ENCODE measurements at regions not wholly inside any gene's neighbourhood (a gene's known extent, or its start where the extent isn't known, plus 50 kb on each side); places are given as distances from the start of the nearest gene placed in this dataset.
"Not testable (repeated sequence)": the region's sequence is repeated elsewhere in the genome, so short reads cannot be mapped to it uniquely, and the experiment has no call there.

DNA sequence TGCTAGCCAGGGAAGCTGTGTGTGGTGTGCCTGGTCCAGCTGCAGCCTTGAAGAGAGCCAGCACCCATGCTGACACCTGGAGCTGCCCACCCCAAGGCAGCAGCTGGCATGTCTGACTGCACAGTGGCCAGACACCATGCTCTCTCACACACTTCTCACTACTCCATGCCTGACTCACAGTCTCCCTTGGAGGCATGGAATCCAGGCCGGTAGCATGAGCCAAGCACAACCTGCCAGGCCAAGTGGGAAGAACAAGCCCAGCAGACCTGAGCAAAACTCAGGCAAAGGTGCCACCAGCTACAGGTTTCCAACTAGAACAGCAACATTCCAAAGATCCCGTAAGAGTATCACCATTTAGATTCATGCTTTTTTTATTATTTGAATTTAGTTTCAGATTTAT lies 625.3 kb upstream of the LRRTM4 start:
- DNase-seq (ENCODE audit: low read depth), result no peak
- H3K27me3 ChIP-seq (replicated peaks; ENCODE audit: control insufficient read depth, insufficient read depth, low read length), result no peaks in the 10 kb centered on the region
- no peaks in the 10 kb centered on the region for H3K9me3 ChIP-seq (ENCODE audit: control insufficient read depth, low read length)
- no peaks in the 10 kb centered on the region for H3K36me3 ChIP-seq (ENCODE audit: control insufficient read depth, insufficient read depth, low read length, severe bottlenecking)
- no peaks in the 10 kb centered on the region for H3K4me1 ChIP-seq (ENCODE audit: control insufficient read depth, insufficient read depth, low read length)
- H3K9ac ChIP-seq (ENCODE audit: low read length), result no peak overlapping the region
- H3K4me3 ChIP-seq (ENCODE audit: low read length), result no peak overlapping the region

DNA sequence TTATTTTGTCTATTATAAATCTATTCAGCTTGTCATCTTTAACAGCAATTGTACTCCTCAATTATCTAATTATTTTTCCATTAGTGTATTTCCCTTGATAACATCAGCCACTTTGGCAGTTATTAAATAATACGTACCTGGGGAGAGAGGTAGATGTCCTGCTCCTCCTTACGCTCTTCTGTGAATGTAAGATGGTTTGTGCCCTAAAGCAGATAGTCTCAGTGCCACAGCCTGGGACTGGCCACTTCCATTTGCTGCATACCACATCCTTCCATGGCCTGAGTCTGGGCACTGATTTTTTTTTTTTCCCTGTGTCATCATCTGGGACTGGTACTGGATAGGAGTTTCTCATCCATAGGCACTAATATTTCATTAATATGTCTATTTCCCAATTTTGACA lies 632.4 kb upstream of the LRRTM4 start:
- H3K9me3 ChIP-seq (ENCODE audit: control insufficient read depth, low read length), result no peaks in the 10 kb centered on the region
- DNase-seq (ENCODE audit: low read depth), result no peak
- no peaks in the 10 kb centered on the region for H3K4me1 ChIP-seq (ENCODE audit: control insufficient read depth, insufficient read depth, low read length)
- no peak overlapping the region for H3K9ac ChIP-seq (ENCODE audit: low read length)
- H3K27me3 ChIP-seq (replicated peaks; ENCODE audit: control insufficient read depth, insufficient read depth, low read length), result no peaks in the 10 kb centered on the region
- no peak overlapping the region for H3K4me3 ChIP-seq (ENCODE audit: low read length)
- H3K36me3 ChIP-seq (ENCODE audit: control insufficient read depth, insufficient read depth, low read length, severe bottlenecking), result no peaks in the 10 kb centered on the region

DNA sequence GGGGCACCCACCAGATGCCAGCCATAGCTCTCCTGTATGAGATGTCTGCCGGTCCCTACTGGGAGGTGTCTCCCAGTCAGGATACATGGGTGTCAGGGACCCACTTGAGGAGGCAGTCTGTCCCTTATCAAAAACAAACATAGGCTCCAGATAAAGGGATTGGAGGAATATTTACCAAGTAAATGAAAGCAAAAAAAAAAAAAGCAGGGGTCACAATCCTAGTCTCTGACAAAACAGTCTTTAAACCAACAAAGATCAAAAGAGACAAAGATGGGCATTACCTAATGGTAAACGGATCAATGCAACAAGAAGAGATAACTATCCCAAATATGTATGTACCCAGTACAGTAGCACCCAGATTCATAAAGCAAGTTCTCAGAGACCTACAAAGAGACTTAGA lies 640.0 kb upstream of the LRRTM4 start:
- Histone ChIP-seq H3K4me3 (ENCODE audit: low read length) (no peak overlapping the region), H3K36me3 (ENCODE audit: control insufficient read depth, insufficient read depth, low read length, severe bottlenecking) (no peaks in the 10 kb centered on the region), H3K9me3 (ENCODE audit: control insufficient read depth, low read length) (no peaks in the 10 kb centered on the region), H3K4me1 (ENCODE audit: control insufficient read depth, insufficient read depth, low read length) (no peaks in the 10 kb centered on the region), H3K27me3 (replicated peaks; ENCODE audit: control insufficient read depth, insufficient read depth, low read length) (no peaks in the 10 kb centered on the region), H3K9ac (ENCODE audit: low read length) (no peak overlapping the region)
- DNase-seq (ENCODE audit: low read depth), result no peak

DNA sequence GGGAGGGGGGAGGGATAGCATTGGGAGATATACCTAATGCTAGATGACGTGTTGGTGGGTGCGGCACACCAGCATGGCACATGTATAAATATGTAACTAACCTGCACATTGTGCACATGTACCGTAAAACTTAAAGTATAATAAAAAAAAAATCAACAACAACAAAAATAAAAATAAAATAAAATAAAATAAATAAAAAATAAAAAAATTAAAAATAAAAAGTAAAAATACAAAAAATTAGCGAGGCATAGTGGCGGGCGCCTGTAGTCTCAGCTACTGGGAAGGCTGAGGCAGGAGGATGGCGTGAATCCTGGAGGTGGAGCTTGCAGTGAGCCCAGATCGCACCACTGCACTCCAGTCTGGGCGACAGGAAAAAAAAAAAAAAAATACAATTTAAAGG lies 650.0 kb upstream of the LRRTM4 start:
- H3K9ac ChIP-seq (ENCODE audit: low read length); H3K9me3 ChIP-seq (ENCODE audit: control insufficient read depth, low read length); DNase-seq (ENCODE audit: low read depth); H3K4me1 ChIP-seq (ENCODE audit: control insufficient read depth, insufficient read depth, low read length); H3K4me3 ChIP-seq (ENCODE audit: low read length); H3K27me3 ChIP-seq (replicated peaks; ENCODE audit: control insufficient read depth, insufficient read depth, low read length); H3K36me3 ChIP-seq (ENCODE audit: control insufficient read depth, insufficient read depth, low read length, severe bottlenecking): not testable (repeated sequence)

DNA sequence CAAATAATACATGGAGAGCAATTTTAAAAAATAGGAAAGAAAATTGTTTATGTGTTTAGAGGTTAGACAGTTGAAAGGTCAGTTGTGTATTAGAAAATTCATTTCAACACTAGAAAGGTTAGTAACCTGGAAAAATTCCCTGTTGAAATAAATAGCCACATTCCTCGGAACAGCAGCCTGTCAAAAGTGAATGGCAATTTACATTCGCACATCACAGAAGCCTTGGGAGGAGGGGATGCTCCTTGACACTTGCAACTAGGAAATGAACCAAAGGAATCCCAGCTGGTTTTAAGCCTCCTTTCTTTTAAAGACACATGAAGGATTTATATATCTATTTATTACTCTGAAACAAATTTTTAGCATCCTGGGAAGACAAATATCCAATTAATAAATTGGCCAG lies 653.5 kb upstream of the LRRTM4 start:
- no peak for DNase-seq (ENCODE audit: low read depth)
- no peak overlapping the region for H3K9ac ChIP-seq (ENCODE audit: low read length)
- no peak overlapping the region for H3K4me3 ChIP-seq (ENCODE audit: low read length)
- no peaks in the 10 kb centered on the region for H3K4me1 ChIP-seq (ENCODE audit: control insufficient read depth, insufficient read depth, low read length)
- no peaks in the 10 kb centered on the region for H3K27me3 ChIP-seq (replicated peaks; ENCODE audit: control insufficient read depth, insufficient read depth, low read length)
- no peaks in the 10 kb centered on the region for H3K9me3 ChIP-seq (ENCODE audit: control insufficient read depth, low read length)
- no peaks in the 10 kb centered on the region for H3K36me3 ChIP-seq (ENCODE audit: control insufficient read depth, insufficient read depth, low read length, severe bottlenecking)

DNA sequence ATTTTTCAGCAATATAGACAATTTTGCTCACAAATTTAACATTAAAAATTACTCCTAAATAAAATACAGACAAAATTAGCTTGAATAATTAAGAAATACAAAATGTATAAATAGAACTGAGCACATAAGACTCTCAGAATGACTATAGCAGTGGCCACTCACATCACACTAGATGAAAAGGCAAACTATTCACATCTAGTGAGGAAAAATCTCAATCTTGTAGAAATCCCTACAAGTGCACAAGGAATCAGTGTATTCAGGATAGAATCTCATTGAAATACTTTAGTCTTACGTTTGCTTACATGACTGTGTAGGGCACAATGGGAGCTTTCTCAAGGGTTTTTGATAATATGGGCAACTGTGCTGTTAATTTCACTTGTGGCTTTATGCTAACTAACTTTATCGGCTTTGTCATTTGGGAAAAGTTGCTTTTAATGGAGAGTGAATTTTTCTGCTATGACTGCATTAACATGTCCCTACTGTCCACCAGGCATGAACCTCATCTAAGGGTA lies 678.9 kb upstream of the LRRTM4 start:
- no peaks in the 10 kb centered on the region for H3K4me1 ChIP-seq (ENCODE audit: control insufficient read depth, insufficient read depth, low read length)
- DNase-seq (ENCODE audit: low read depth), result no peak
- no peak overlapping the region for H3K4me3 ChIP-seq (ENCODE audit: low read length)
- H3K27me3 ChIP-seq (replicated peaks; ENCODE audit: control insufficient read depth, insufficient read depth, low read length), result no peaks in the 10 kb centered on the region
- no peaks in the 10 kb centered on the region for H3K36me3 ChIP-seq (ENCODE audit: control insufficient read depth, insufficient read depth, low read length, severe bottlenecking)
- H3K9ac ChIP-seq (ENCODE audit: low read length), result no peak overlapping the region
- no peaks in the 10 kb centered on the region for H3K9me3 ChIP-seq (ENCODE audit: control insufficient read depth, low read length)

DNA sequence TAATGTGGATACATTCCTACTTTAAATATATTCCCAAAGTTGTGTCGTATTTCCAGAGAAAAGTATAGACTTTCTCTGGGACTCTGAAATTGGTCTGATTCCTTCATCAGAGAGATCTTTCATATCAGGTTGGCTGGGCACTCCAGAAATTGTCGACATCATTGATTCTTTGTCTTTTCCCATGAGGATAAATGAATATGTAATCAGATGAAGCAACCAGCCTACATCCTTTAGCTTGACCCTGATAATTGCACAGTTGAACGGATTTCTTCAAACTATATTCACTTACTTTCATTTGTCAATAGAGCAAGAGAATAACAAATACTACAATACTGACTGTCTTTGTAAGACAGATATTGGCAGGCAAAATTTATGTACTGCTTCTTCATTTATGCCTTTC lies 680.2 kb upstream of the LRRTM4 start:
- Histone ChIP-seq H3K36me3 (ENCODE audit: control insufficient read depth, insufficient read depth, low read length, severe bottlenecking) (no peaks in the 10 kb centered on the region), H3K27me3 (replicated peaks; ENCODE audit: control insufficient read depth, insufficient read depth, low read length) (no peaks in the 10 kb centered on the region), H3K9ac (ENCODE audit: low read length) (no peak overlapping the region), H3K9me3 (ENCODE audit: control insufficient read depth, low read length) (no peaks in the 10 kb centered on the region), H3K4me3 (ENCODE audit: low read length) (no peak overlapping the region), H3K4me1 (ENCODE audit: control insufficient read depth, insufficient read depth, low read length) (no peaks in the 10 kb centered on the region)
- no peak for DNase-seq (ENCODE audit: low read depth)

DNA sequence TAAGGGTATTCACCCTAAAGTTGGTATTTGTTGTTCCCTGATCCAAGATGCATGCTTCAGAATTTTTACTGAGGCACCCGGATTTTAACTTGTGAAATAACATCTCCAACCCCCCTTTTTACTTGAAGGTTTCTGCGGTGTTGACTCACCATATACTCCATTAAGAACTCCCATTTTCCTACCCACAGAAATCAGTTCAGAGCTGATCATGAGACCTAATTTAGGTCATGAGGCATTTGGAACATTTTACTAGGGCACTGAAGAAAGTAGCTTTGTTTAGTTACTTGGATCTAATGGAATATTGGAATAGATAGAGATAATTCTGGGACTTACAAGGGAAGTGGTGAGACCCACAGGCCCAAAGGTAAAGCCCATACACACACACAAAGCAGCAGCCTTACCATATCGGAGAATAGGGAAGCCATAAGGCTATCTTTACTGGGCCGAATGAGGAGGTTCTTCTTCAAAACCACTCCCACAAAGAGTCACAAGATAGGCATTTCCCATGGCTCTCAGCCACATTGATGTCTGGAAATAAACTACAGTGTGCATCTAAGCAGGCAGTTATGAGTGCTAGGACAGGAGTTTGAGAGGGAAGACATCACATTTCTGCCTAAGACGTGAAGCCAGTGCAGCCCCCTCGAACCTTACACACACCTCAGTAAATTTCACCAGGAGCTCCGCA lies 681.0 kb upstream of the LRRTM4 start:
- DNase-seq (ENCODE audit: low read depth), result no peak
- no peak overlapping the region for H3K9ac ChIP-seq (ENCODE audit: low read length)
- H3K27me3 ChIP-seq (replicated peaks; ENCODE audit: control insufficient read depth, insufficient read depth, low read length), result no peaks in the 10 kb centered on the region
- no peak overlapping the region for H3K4me3 ChIP-seq (ENCODE audit: low read length)
- H3K4me1 ChIP-seq (ENCODE audit: control insufficient read depth, insufficient read depth, low read length), result no peaks in the 10 kb centered on the region
- H3K9me3 ChIP-seq (ENCODE audit: control insufficient read depth, low read length), result no peaks in the 10 kb centered on the region
- H3K36me3 ChIP-seq (ENCODE audit: control insufficient read depth, insufficient read depth, low read length, severe bottlenecking), result no peaks in the 10 kb centered on the region

DNA sequence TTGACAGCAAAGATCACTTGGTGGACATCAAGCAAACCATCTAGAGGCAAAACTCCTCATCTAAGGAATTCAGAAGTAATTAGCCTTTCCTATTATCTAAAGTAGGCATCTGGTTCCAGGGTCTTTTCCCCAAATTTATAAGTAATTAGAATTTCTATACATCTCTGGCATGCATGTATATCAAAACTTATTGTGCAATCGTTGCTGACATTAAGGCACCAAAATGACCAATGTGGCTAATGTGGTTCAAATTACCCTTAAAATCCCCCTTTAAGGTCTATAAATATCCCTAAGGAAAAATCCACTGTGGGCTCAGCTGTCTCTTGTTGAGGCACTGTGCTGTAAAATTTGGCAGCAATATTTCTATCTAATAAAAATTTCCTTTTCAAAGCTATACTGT lies 695.9 kb upstream of the LRRTM4 start:
- no peaks in the 10 kb centered on the region for H3K4me1 ChIP-seq (ENCODE audit: control insufficient read depth, insufficient read depth, low read length)
- no peak overlapping the region for H3K9ac ChIP-seq (ENCODE audit: low read length)
- H3K9me3 ChIP-seq (ENCODE audit: control insufficient read depth, low read length), result no peaks in the 10 kb centered on the region
- no peaks in the 10 kb centered on the region for H3K27me3 ChIP-seq (replicated peaks; ENCODE audit: control insufficient read depth, insufficient read depth, low read length)
- DNase-seq (ENCODE audit: low read depth), result no peak
- H3K36me3 ChIP-seq (ENCODE audit: control insufficient read depth, insufficient read depth, low read length, severe bottlenecking), result no peaks in the 10 kb centered on the region
- no peak overlapping the region for H3K4me3 ChIP-seq (ENCODE audit: low read length)

DNA sequence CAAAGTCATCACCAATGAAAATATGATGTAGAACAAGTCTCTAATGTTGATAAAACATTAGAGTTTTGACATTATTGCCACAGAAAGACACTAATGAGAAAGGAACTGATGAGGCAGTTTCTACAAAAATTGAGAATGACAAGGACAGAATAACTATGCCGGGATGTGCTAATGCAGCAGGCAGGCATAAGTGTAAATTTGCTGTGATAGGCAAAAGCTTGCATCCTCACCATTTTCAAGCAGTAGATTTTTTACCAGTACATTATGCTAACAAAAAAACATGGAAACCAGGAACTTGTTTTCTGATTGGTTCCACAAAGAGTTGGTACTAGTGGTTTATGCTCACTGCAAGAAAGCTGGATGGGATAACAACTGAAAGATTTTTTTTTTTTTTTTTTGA lies 715.5 kb upstream of the LRRTM4 start:
- DNase-seq (ENCODE audit: low read depth), result no peak
- no peaks in the 10 kb centered on the region for H3K36me3 ChIP-seq (ENCODE audit: control insufficient read depth, insufficient read depth, low read length, severe bottlenecking)
- no peaks in the 10 kb centered on the region for H3K27me3 ChIP-seq (replicated peaks; ENCODE audit: control insufficient read depth, insufficient read depth, low read length)
- no peaks in the 10 kb centered on the region for H3K4me1 ChIP-seq (ENCODE audit: control insufficient read depth, insufficient read depth, low read length)
- no peak overlapping the region for H3K4me3 ChIP-seq (ENCODE audit: low read length)
- H3K9ac ChIP-seq (ENCODE audit: low read length), result no peak overlapping the region
- H3K9me3 ChIP-seq (ENCODE audit: control insufficient read depth, low read length), result no peaks in the 10 kb centered on the region

DNA sequence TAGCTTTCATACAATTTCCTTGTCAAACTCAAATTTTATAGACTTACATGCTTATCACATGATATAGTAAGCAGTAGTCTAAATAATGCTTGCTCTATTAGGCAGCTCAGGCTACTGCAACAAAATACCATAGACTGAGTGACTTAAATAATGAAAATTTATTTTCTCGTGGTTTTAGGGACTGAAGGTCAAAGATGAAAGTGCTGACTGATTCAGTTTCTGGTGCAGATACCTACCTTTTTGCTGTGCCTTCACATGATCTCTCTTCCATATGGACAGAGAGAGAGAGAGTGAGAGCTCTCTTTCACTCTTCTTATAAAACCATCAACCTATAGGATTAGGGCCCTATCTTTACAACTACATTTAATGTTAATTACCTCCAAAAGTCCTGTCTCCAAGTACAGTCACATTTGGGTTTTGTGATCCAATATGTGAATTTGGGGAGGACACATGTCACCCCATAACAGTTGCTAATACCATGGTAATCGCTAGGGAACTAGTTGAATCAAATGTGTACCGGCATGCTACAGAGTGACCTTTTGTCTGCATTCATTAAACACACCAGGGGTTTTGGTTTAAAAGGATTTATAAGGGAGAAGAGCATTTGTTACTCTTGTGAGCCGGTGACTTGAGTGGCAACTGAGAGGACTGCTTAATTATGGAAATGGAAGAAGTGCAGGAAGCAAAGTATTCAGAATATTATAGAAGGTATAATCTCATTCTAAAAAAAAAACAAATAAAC lies 723.4 kb upstream of the LRRTM4 start:
- no peak overlapping the region for H3K9ac ChIP-seq (ENCODE audit: low read length)
- H3K27me3 ChIP-seq (replicated peaks; ENCODE audit: control insufficient read depth, insufficient read depth, low read length), result no peaks in the 10 kb centered on the region
- no peak overlapping the region for H3K4me3 ChIP-seq (ENCODE audit: low read length)
- no peaks in the 10 kb centered on the region for H3K36me3 ChIP-seq (ENCODE audit: control insufficient read depth, insufficient read depth, low read length, severe bottlenecking)
- peaks cover 3% of the 10 kb centered on the region for H3K9me3 ChIP-seq (ENCODE audit: control insufficient read depth, low read length)
- DNase-seq (ENCODE audit: low read depth), result no peak
- no peaks in the 10 kb centered on the region for H3K4me1 ChIP-seq (ENCODE audit: control insufficient read depth, insufficient read depth, low read length)
